ENCODE measurements at regions not wholly inside any gene's neighbourhood (a gene's known extent, or its start where the extent isn't known, plus 50 kb on each side); places are given as distances from the start of the nearest gene placed in this dataset.

- TF ChIP-seq GABPA (IDR thresholded peaks at IDR 0.05; ENCODE audit: low read depth) (no peak), POLR2AphosphoS5 (IDR thresholded peaks at IDR 0.05; ENCODE audit: low read depth) (no peak), CTCF (IDR thresholded peaks at IDR 0.05; ENCODE audit: insufficient read depth, low read length) (no peak)
These were observed 748.2 kb upstream of the SLITRK1 start for GRCh38 chr13:84630476-84630875.
